Upper lobe of right lung (tissue), 1 donor: ENCODE measurements at regions not wholly inside any gene's neighbourhood (a gene's known extent, or its start where the extent isn't known, plus 50 kb on each side); places are given as distances from the start of the nearest gene placed in this dataset.
A peak's percentile ranks its signal among the peaks of the same experiment; 100 is the strongest.

Source experiments
- ATAC-seq: fragments of 200-7000 bp; cut with Tn5 transposase; one replicate; pipeline ENCODE4 v1.9.1; 2020; ENCODE audit warnings: mild to moderate bottlenecking, moderate library complexity
- DNase-seq: peaks from one replicate; pipeline ENCODE4 v3.0.0-alpha.2; 2020
- H3K27ac ChIP-seq: fragments of 200-600 bp; one replicate; pipeline ENCODE4 v1.8.0; 2022
- H3K27me3 ChIP-seq: fragments of 200-600 bp; one replicate; pipeline ENCODE4 v1.8.0; 2022; ENCODE audit warnings: mild to moderate bottlenecking
- H3K36me3 ChIP-seq: fragments of 200-600 bp; one replicate; pipeline ENCODE4 v1.8.0; 2022
- H3K4me1 ChIP-seq: fragments of 200-600 bp; one replicate; pipeline ENCODE4 v1.8.0; 2022
- H3K4me3 ChIP-seq: fragments of 200-600 bp; one replicate; pipeline ENCODE4 v1.8.0; 2022; ENCODE audit warnings: mild to moderate bottlenecking
- H3K9me3 ChIP-seq: fragments of 200-600 bp; one replicate; pipeline ENCODE4 v1.8.0; 2022
- intact Hi-C: fragments of 100-400 bp; cut with DNase I; formaldehyde crosslinking; loops from one replicate; pipeline ENCODE4 v1.11.0; 2022
- TF ChIP-seq, protein P1 (sequence below): fragments of 200-600 bp; IDR thresholded peaks from one replicate; pipeline ENCODE4 v1.8.0; 2022; ENCODE audit warnings: antibody characterized with exemption
- donor health status: DM: no; HTN: yes; CAD: no; lungs with severe emphysema.

DNA sequence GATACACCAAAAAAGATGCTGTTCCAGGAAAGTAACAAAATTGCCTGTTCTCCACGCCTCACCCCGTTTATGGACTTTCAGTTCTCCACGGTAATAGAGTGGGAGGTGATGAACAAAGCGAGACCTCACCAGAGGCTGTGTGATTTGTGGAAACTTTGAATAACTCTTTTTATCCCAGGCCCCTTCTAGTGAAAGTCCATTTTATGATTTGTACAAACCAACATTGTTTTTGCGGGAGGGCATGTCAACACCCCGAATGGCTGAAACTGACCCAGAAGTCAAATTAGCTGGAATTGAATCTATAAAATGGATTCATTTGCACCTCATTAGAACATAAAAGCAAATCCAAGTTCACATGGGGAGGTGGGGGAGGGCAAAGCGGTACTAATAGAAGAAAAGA, 517.8 kb downstream of the CDH26 start:
- Histone ChIP-seq H3K4me3 (no peak overlapping the region), H3K9me3 (no peaks in the 10 kb centered on the region), H3K4me1 (no peaks in the 10 kb centered on the region), H3K36me3 (no peaks in the 10 kb centered on the region), H3K27me3 (no peaks in the 10 kb centered on the region), H3K27ac (no peak overlapping the region)
- TF ChIP-seq, protein P1, sequence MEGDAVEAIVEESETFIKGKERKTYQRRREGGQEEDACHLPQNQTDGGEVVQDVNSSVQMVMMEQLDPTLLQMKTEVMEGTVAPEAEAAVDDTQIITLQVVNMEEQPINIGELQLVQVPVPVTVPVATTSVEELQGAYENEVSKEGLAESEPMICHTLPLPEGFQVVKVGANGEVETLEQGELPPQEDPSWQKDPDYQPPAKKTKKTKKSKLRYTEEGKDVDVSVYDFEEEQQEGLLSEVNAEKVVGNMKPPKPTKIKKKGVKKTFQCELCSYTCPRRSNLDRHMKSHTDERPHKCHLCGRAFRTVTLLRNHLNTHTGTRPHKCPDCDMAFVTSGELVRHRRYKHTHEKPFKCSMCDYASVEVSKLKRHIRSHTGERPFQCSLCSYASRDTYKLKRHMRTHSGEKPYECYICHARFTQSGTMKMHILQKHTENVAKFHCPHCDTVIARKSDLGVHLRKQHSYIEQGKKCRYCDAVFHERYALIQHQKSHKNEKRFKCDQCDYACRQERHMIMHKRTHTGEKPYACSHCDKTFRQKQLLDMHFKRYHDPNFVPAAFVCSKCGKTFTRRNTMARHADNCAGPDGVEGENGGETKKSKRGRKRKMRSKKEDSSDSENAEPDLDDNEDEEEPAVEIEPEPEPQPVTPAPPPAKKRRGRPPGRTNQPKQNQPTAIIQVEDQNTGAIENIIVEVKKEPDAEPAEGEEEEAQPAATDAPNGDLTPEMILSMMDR, result no peak
- intact Hi-C loops, result no loop called here
- DNase-seq, result no peak
- no peak for ATAC-seq

- no peaks in the 10 kb centered on the region for H3K9me3 ChIP-seq
- intact Hi-C loops, result no loop called here
- H3K27me3 ChIP-seq, result no peaks in the 10 kb centered on the region
- H3K36me3 ChIP-seq, result no peaks in the 10 kb centered on the region
- ATAC-seq (no peak), DNase-seq (no peak)
- no peaks in the 10 kb centered on the region for H3K4me1 ChIP-seq
- H3K4me3 ChIP-seq, result no peak overlapping the region
- TF ChIP-seq, protein P1, result no peak
- H3K27ac ChIP-seq, result no peak overlapping the region
These were observed 519.7 kb downstream of the CDH26 start for GRCh38 chr20:60477958-60478357.

- H3K4me1 ChIP-seq, result no peaks in the 10 kb centered on the region
- H3K4me3 ChIP-seq, result no peak overlapping the region
- H3K36me3 ChIP-seq, result no peaks in the 10 kb centered on the region
- intact Hi-C loops, result no loop called here
- no peaks in the 10 kb centered on the region for H3K27me3 ChIP-seq
- no peak for ATAC-seq
- TF ChIP-seq, protein P1, result no peak
- no peaks in the 10 kb centered on the region for H3K9me3 ChIP-seq
- no peak for DNase-seq
- H3K27ac ChIP-seq, result no peak overlapping the region
These were observed 520.3 kb downstream of the CDH26 start for GRCh38 chr20:60478533-60478932.

- TF ChIP-seq, protein P1, result no peak
These were observed 522.9 kb downstream of the CDH26 start for GRCh38 chr20:60480950-60481742.

DNA sequence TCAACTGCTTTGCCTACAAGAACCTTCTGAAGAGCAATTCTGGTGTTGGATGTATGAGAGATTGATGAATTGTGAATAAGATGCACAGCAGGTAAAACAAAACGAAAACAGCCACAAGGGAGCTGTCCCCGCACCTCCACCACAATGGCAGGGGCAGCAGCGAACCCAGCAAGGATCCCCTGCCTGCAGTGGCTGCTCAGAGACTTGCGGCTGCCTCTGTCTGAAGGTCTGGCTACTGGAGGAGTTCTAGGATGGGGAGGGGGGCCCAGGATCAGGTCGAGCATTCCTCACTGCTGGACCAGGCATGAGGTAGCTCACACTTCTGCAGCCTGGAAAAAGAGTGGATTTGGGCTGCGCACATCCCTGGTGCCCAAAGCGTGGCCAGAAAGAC, 523.5 kb downstream of the CDH26 start:
- H3K27me3 ChIP-seq, result no peaks in the 10 kb centered on the region
- no peaks in the 10 kb centered on the region for H3K36me3 ChIP-seq
- no peaks in the 10 kb centered on the region for H3K4me1 ChIP-seq
- H3K9me3 ChIP-seq, result no peaks in the 10 kb centered on the region
- DNase-seq (no peak), ATAC-seq (no peak)
- no peak overlapping the region for H3K4me3 ChIP-seq
- TF ChIP-seq, protein P1, result no peak
- peak overlapping the region; percentile 55 for H3K27ac ChIP-seq
- intact Hi-C loops, result no loop called here

More at GRCh38 chr20:60480950-60481742, 522.9 kb downstream of the CDH26 start:
- intact Hi-C loops, result no loop called here
- DNase-seq (no peak), ATAC-seq (peak; percentile 42)
- Histone ChIP-seq H3K4me3 (no peak overlapping the region), H3K9me3 (no peaks in the 10 kb centered on the region), H3K4me1 (no peaks in the 10 kb centered on the region), H3K27ac (peak overlapping the region; percentile 55), H3K27me3 (no peaks in the 10 kb centered on the region), H3K36me3 (no peaks in the 10 kb centered on the region)
